Right lobe of liver (tissue), 6 donors: ENCODE measurements at regions not wholly inside any gene's neighbourhood (a gene's known extent, or its start where the extent isn't known, plus 50 kb on each side); places are given as distances from the start of the nearest gene placed in this dataset.

ENCODE experiments used
- ATAC-seq, 4 donors: fragments of 200-7000 bp; cut with Tn5 transposase; one replicate each; pipeline ENCODE4 v1.9.1; 2020; ENCODE audit warnings: mild to moderate bottlenecking in 4 of 4, moderate library complexity in 4 of 4
- DNase-seq, 3 donors: peaks; one replicate each; pipeline ENCODE4 v3.0.0-alpha.2; 2020
- H3K27ac ChIP-seq, 3 donors: fragments of 200-600 bp; one replicate each; pipeline ENCODE4 v1.8.0; 2022
- H3K27me3 ChIP-seq, 2 donors: fragments of 200-600 bp; one replicate each; pipeline ENCODE4 v1.8.0; 2022
- H3K36me3 ChIP-seq, 4 donors: fragments of 200-600 bp; sonication (generic) in 1 of 4; one replicate each; pipeline versions ENCODE4 v1.5.1 to v1.8.0; 2017 to 2022; ENCODE audit warnings: control low read depth in 1 of 4
- H3K4me1 ChIP-seq, 4 donors: fragments of 200-600 bp; sonication (generic) in 1 of 4; one replicate each; pipeline versions ENCODE4 v1.5.1 to v1.8.0; 2017 to 2022; ENCODE audit warnings: control low read depth in 1 of 4
- H3K4me3 ChIP-seq, 3 donors: fragments of 200-600 bp; one replicate each; pipeline ENCODE4 v1.8.0; 2022
- H3K9me3 ChIP-seq, 4 donors: fragments of 200-600 bp; sonication (generic) in 1 of 4; one replicate each; pipeline versions ENCODE4 v1.5.1 to v1.8.0; 2017 to 2022; ENCODE audit warnings: control low read depth in 1 of 4
- POLR2A ChIP-seq: fragments of 450-650 bp; IDR thresholded peaks from one replicate; pipeline ENCODE4 v1.6.1; 2017; ENCODE audit warnings: antibody characterized with exemption, mild to moderate bottlenecking
- WGBS: methylation state at CpG from one replicate; pipeline ENCODE4 v1.1.6; 2018; ENCODE audit warnings: low coverage, low lambda C conversion rate; ENCODE audit not compliant: insufficient coverage; ENCODE audit errors: missing lambda C conversion rate; 5-methylcytosine and 5-hydroxymethylcytosine counted together
- intact Hi-C, 2 donors: fragments of 100-400 bp; cut with DNase I; formaldehyde crosslinking; loops; one replicate each; pipeline versions ENCODE4 v1.11.2 to v1.14.1; 2022
- TF ChIP-seq, protein P1 (sequence below), 4 donors: fragments of 200-600 bp in 3 of 4; fragments of 450-650 bp in 1 of 4; IDR thresholded peaks; one replicate each; pipeline versions ENCODE4 v1.5.1 to v1.8.0; 2016 to 2022; ENCODE audit warnings: antibody characterized with exemption in 4 of 4, mild to moderate bottlenecking in 2 of 4
- donor health status: DM: no; HTN: yes; CAD: no.
- donor health status: DM: no; HTN: no; CAD: no.
- donor health status: DM: no; HTN: no; CAD: no.
- donor health status: DM: no; HTN: yes; CAD: no.
- donor health status: DM: no; HTN: yes; CAD: no.

DNA sequence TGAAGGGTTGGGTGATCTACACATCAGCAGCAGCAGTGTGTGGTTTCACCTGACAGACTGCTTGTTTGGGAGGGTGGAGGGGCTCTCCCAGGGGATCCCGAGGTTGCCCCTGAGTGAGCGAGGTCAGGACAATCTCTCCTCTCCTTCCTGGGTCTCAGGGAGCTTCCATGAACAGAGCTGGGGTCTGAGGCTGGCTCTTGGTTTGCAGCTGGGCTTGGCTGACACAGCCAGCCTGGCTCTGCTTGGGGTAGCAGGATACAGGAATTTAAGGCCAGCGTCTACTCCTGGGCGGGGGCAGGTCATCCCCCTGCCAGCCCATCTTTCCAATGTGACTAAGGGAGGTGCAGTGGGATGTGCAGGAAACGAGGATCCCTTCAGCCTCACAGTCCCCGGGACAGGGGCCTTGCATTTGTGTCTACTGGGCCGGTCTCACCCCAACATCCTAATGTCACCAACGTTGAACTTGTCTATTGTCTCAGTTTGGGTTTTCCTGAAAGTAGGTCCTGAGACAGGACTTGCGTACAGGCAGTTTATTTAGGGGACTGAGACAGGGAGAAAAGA, 262.6 kb upstream of the HDAC4 start:
- intact Hi-C loops = no loop called here
- TF ChIP-seq, protein P1, sequence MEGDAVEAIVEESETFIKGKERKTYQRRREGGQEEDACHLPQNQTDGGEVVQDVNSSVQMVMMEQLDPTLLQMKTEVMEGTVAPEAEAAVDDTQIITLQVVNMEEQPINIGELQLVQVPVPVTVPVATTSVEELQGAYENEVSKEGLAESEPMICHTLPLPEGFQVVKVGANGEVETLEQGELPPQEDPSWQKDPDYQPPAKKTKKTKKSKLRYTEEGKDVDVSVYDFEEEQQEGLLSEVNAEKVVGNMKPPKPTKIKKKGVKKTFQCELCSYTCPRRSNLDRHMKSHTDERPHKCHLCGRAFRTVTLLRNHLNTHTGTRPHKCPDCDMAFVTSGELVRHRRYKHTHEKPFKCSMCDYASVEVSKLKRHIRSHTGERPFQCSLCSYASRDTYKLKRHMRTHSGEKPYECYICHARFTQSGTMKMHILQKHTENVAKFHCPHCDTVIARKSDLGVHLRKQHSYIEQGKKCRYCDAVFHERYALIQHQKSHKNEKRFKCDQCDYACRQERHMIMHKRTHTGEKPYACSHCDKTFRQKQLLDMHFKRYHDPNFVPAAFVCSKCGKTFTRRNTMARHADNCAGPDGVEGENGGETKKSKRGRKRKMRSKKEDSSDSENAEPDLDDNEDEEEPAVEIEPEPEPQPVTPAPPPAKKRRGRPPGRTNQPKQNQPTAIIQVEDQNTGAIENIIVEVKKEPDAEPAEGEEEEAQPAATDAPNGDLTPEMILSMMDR (IDR thresholded peaks at IDR 0.05) = no peak
- TF ChIP-seq POLR2A = no peak
- Histone ChIP-seq H3K27ac (no peak overlapping the region), H3K4me1 (no peaks in the 10 kb centered on the region), H3K27me3 (no peaks in the 10 kb centered on the region), H3K36me3 (no peaks in the 10 kb centered on the region), H3K4me3 (no peak overlapping the region), H3K9me3 (no peaks in the 10 kb centered on the region)
- no peak for DNase-seq
- 48% methylated on average over 2 of the region's 9 CpGs for WGBS
- no peak for ATAC-seq

DNA sequence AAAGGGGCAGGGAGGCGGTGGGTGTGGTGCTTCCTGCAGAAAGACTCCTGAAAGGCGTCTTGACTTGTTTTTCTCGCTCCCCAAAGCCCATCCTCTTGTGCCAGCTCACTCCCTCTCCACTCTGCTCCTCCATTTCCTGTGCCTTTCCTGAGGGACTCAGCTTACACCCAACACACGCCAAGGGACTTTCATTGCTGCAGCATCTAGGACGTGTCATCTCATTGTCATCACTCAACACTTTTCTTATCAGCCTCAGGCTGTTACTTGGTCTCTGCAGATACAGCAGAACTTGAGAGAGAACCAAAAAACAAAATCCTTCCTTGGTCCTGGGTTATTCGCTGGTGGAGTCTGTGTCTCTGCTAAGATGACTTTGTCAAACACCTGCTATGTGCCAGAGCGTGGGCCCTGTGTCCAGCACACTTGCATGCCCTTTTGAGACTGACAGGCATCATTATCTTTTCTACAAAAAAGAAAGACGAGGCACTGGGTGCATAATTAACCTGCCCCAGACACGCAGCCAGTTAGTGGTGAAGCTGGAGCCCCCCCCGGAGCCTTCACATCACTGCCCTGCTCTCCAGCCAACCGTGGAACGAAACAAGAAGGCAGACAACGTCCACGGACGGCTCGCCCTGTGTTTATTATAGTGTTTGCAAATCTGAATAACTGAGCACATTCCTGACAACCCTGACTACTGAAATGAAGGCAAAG, 261.7 kb upstream of the HDAC4 start:
- Histone ChIP-seq H3K27me3 (no peaks in the 10 kb centered on the region), H3K9me3 (no peaks in the 10 kb centered on the region), H3K36me3 (no peaks in the 10 kb centered on the region), H3K27ac (no peak overlapping the region), H3K4me1 (no peaks in the 10 kb centered on the region), H3K4me3 (no peak overlapping the region)
- 39% methylated on average over 16 of the region's 16 CpGs for WGBS
- DNase-seq = no peak
- TF ChIP-seq, protein P1 (IDR thresholded peaks at IDR 0.05) = no peak
- no peak for TF ChIP-seq POLR2A
- no peak for ATAC-seq
- intact Hi-C loops = no loop called here

DNA sequence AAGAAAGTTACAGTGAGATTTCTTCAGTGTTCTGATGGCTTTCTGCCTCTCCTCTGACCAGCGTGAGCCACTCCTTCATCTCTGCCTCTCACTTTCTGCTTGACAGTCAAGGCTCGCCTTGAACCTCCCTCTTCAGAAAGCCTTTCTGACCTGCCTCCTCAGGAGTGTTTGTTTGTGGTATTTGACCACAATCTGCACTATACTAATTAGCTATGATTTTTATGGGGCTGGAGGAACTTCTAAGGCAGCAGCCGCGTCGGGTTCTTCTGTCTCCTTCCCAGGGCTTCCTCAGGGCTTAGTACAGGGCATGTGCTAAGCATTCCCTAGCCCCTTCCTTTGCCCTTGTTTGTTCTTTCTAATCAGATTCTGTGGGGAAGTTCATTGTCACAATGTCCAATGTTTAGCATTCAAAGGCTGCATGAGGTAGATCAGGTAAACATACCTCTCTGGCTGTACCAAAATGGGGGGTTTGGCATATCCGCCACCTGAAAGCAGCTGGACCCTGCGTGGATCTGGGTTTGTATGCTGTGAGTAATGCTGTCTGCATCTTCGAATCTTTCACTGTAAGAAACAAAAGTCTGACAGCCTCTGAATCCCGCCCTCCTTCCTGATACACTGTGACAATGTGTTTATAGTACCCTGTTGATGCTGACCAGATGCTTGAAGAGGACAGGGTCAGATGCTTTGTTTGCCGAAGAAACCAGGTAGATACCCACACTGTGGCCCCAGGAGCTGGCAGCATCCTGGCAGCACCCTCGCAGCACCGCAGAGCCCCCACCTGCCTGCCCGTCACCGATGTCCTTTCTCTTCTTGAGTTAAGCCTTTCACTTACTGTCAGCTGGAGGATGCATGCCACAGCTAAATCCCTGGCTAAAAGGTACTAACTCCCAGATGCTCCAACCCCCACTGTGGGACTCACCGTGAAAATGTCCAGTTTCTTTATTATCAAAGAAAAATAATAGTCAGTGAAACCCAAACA, 260.8 kb upstream of the HDAC4 start:
- Histone ChIP-seq H3K27me3 (no peaks in the 10 kb centered on the region), H3K4me1 (no peaks in the 10 kb centered on the region), H3K9me3 (no peaks in the 10 kb centered on the region), H3K27ac (no peak overlapping the region), H3K4me3 (no peak overlapping the region), H3K36me3 (no peaks in the 10 kb centered on the region)
- DNase-seq (peak in 1 of 3 donors; percentile 24), ATAC-seq (no peak)
- intact Hi-C loops = no loop called here
- WGBS = 39% methylated on average over 13 of the region's 15 CpGs
- TF ChIP-seq, protein P1 (IDR thresholded peaks at IDR 0.05) = no peak
- no peak for TF ChIP-seq POLR2A

DNA sequence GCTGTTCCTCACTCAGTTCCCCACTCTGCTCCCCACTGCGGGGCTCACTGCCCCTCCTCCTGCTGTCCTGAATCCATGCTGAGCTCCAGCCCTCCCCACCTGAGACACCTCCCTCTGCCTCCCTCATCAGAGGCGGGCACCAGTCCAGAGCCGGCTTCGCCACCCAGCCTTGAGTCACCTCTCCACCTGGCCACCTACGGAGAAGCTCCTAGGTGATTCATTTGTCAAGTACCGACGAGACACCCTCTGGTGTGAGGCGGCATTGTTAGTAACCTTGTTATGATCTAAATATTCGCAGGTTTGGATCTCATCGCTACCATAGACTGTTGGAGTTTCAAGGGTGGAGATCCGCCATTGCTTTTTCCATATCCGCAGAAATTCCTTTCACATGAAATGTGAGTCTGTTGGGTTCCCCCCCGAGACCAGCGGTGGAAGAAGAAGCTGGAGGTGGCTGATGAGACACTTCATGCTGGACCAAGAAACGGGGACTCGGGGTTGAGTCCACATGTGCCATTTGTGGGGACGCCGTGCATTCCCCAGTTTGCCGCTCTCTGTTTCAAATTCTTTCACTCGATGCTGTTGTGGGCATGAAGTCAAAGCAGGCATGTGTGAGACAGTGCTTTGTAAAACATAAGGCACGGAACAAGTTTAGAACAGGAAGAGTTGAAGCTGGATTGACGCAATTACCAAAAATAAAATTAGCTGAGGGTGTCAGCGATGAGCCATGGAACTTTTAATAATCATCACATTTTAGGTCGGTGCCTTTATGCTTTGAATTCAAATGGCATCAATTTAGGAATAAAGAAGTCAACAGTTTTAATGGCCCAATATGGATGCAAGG, 259.8 kb upstream of the HDAC4 start:
- WGBS = 71% methylated on average over 19 of the region's 24 CpGs
- intact Hi-C loops = no loop called here
- peak in 1 of 4 donors; percentile 14 for ATAC-seq

More for the DNA sequence above, 259.8 kb upstream of the HDAC4 start:
- H3K9me3 ChIP-seq = no peaks in the 10 kb centered on the region
- H3K27ac ChIP-seq = no peak overlapping the region
- no peak for DNase-seq
- TF ChIP-seq, protein P1 (IDR thresholded peaks at IDR 0.05) = no peak
- no peak for TF ChIP-seq POLR2A
- H3K4me3 ChIP-seq = no peak overlapping the region
- no peaks in the 10 kb centered on the region for H3K4me1 ChIP-seq
- no peaks in the 10 kb centered on the region for H3K27me3 ChIP-seq
- no peaks in the 10 kb centered on the region for H3K36me3 ChIP-seq
